ENCODE measurements at regions not wholly inside any gene's neighbourhood (a gene's known extent, or its start where the extent isn't known, plus 50 kb on each side); places are given as distances from the start of the nearest gene placed in this dataset.

DNA sequence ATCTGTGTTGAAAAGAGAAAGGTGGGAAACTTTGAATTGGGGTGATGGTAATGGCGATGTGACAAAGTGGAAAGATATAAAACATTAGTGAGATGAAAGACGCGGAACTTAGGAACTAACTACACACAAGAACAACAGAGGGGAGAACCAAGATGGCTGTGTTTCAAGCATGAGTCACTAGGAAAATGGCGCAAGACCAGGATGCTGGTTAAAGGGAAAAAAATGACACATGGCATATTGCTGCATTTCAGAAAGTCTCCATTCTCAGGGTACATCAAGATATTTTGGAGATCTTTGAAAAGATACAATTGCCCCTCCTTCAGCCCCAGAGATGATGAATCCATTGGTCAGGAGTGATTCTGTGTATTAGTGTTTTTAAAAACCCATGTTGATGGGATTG, 164.4 kb downstream of the FBXO8 start:
- Histone ChIP-seq H4K20me1 (ENCODE audit: insufficient read depth, low read length, poor library complexity, severe bottlenecking) (no peaks in the 10 kb centered on the region), H3K9me2 (replicated peaks; ENCODE audit: low read depth, low read length) (no peaks in the 10 kb centered on the region), H3K79me2 (ENCODE audit: insufficient read depth, low read length) (no peaks in the 10 kb centered on the region), H3K4me1 (ENCODE audit: insufficient read depth, low read length, poor library complexity, severe bottlenecking) (peaks cover 8% of the 10 kb centered on the region), H3K9me3 (ENCODE audit: insufficient read depth, low read depth, low read length) (no peaks in the 10 kb centered on the region), H3K9ac (ENCODE audit: low read depth, low read length, poor library complexity, severe bottlenecking) (no peak overlapping the region), H3K4me3 (ENCODE audit: low read length, poor library complexity, severe bottlenecking) (no peak overlapping the region), H3K27me3 (ENCODE audit: insufficient read depth, low read length, poor library complexity, severe bottlenecking) (peaks cover 2% of the 10 kb centered on the region), H3F3A (ENCODE audit: low read depth) (no peaks in the 10 kb centered on the region), H3K36me3 (ENCODE audit: insufficient read depth, low read length) (no peaks in the 10 kb centered on the region), H3K4me2 (ENCODE audit: low read depth, low read length, poor library complexity, severe bottlenecking) (no peak overlapping the region), H2AFZ (ENCODE audit: low read length) (no peak overlapping the region)
- no peak for TF ChIP-seq EZH2phosphoT487 (IDR thresholded peaks at IDR 0.05; ENCODE audit: borderline replicate concordance)
- TF ChIP-seq, protein P1, sequence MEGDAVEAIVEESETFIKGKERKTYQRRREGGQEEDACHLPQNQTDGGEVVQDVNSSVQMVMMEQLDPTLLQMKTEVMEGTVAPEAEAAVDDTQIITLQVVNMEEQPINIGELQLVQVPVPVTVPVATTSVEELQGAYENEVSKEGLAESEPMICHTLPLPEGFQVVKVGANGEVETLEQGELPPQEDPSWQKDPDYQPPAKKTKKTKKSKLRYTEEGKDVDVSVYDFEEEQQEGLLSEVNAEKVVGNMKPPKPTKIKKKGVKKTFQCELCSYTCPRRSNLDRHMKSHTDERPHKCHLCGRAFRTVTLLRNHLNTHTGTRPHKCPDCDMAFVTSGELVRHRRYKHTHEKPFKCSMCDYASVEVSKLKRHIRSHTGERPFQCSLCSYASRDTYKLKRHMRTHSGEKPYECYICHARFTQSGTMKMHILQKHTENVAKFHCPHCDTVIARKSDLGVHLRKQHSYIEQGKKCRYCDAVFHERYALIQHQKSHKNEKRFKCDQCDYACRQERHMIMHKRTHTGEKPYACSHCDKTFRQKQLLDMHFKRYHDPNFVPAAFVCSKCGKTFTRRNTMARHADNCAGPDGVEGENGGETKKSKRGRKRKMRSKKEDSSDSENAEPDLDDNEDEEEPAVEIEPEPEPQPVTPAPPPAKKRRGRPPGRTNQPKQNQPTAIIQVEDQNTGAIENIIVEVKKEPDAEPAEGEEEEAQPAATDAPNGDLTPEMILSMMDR (conservative IDR thresholded peaks at IDR 0.05; ENCODE audit: low read length), result no peak

DNA sequence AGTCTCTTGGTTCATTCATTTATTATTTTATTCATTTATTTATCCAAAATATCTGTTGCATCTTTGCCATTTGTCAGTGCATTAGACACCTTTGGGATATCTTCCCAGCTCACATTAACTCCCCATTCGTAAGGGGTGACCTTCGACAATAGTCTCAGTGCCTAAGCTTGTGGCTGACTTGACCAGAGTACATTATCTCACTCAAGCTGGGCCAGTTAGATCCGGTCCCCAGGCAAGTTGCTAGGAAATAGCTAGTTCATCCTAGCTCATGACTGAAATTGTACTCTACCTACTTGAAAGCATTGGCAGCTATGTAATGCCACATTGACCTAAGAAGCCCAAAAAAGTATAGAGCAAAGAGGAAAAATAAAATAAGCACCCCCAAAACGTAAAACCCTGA, 165.3 kb downstream of the FBXO8 start:
- H3K79me2 ChIP-seq (ENCODE audit: insufficient read depth, low read length), result no peaks in the 10 kb centered on the region
- H3K4me1 ChIP-seq (ENCODE audit: insufficient read depth, low read length, poor library complexity, severe bottlenecking), result peaks cover 8% of the 10 kb centered on the region
- no peaks in the 10 kb centered on the region for H3F3A ChIP-seq (ENCODE audit: low read depth)
- no peak overlapping the region for H2AFZ ChIP-seq (ENCODE audit: low read length)
- no peak overlapping the region for H3K9ac ChIP-seq (ENCODE audit: low read depth, low read length, poor library complexity, severe bottlenecking)
- no peaks in the 10 kb centered on the region for H3K27me3 ChIP-seq (ENCODE audit: insufficient read depth, low read length, poor library complexity, severe bottlenecking)
- no peak overlapping the region for H3K4me3 ChIP-seq (ENCODE audit: low read length, poor library complexity, severe bottlenecking)
- no peaks in the 10 kb centered on the region for H3K36me3 ChIP-seq (ENCODE audit: insufficient read depth, low read length)
- H4K20me1 ChIP-seq (ENCODE audit: insufficient read depth, low read length, poor library complexity, severe bottlenecking), result no peaks in the 10 kb centered on the region
- no peaks in the 10 kb centered on the region for H3K9me3 ChIP-seq (ENCODE audit: insufficient read depth, low read depth, low read length)
- no peak overlapping the region for H3K4me2 ChIP-seq (ENCODE audit: low read depth, low read length, poor library complexity, severe bottlenecking)
- TF ChIP-seq EZH2phosphoT487 (IDR thresholded peaks at IDR 0.05; ENCODE audit: borderline replicate concordance), result no peak
- TF ChIP-seq, protein P1 (conservative IDR thresholded peaks at IDR 0.05; ENCODE audit: low read length), result no peak
- H3K9me2 ChIP-seq (replicated peaks; ENCODE audit: low read depth, low read length), result no peaks in the 10 kb centered on the region

- no peak overlapping the region for H3K4me3 ChIP-seq (ENCODE audit: low read length, poor library complexity, severe bottlenecking)
- no peaks in the 10 kb centered on the region for H3K79me2 ChIP-seq (ENCODE audit: insufficient read depth, low read length)
- H3K9me3 ChIP-seq (ENCODE audit: insufficient read depth, low read depth, low read length), result no peaks in the 10 kb centered on the region
- no peaks in the 10 kb centered on the region for H3K9me2 ChIP-seq (replicated peaks; ENCODE audit: low read depth, low read length)
- peaks cover 8% of the 10 kb centered on the region for H3K4me1 ChIP-seq (ENCODE audit: insufficient read depth, low read length, poor library complexity, severe bottlenecking)
- no peaks in the 10 kb centered on the region for H4K20me1 ChIP-seq (ENCODE audit: insufficient read depth, low read length, poor library complexity, severe bottlenecking)
- no peaks in the 10 kb centered on the region for H3K27me3 ChIP-seq (ENCODE audit: insufficient read depth, low read length, poor library complexity, severe bottlenecking)
- H3K4me2 ChIP-seq (ENCODE audit: low read depth, low read length, poor library complexity, severe bottlenecking), result no peak overlapping the region
- TF ChIP-seq EZH2phosphoT487 (IDR thresholded peaks at IDR 0.05; ENCODE audit: borderline replicate concordance), result no peak
- no peak overlapping the region for H3K9ac ChIP-seq (ENCODE audit: low read depth, low read length, poor library complexity, severe bottlenecking)
- no peak overlapping the region for H2AFZ ChIP-seq (ENCODE audit: low read length)
- no peaks in the 10 kb centered on the region for H3F3A ChIP-seq (ENCODE audit: low read depth)
- H3K36me3 ChIP-seq (ENCODE audit: insufficient read depth, low read length), result no peaks in the 10 kb centered on the region
Observed at GRCh38 chr4:174117445-174117844, 166.0 kb downstream of the FBXO8 start.

GRCh38 chr4:174116021-174116420, 167.4 kb downstream of the FBXO8 start:
- Histone ChIP-seq H3K27me3 (ENCODE audit: insufficient read depth, low read length, poor library complexity, severe bottlenecking) (no peaks in the 10 kb centered on the region), H3K4me2 (ENCODE audit: low read depth, low read length, poor library complexity, severe bottlenecking) (no peak overlapping the region), H3K9me3 (ENCODE audit: insufficient read depth, low read depth, low read length) (no peaks in the 10 kb centered on the region), H3K4me1 (ENCODE audit: insufficient read depth, low read length, poor library complexity, severe bottlenecking) (peaks cover 8% of the 10 kb centered on the region), H3F3A (ENCODE audit: low read depth) (no peaks in the 10 kb centered on the region), H3K36me3 (ENCODE audit: insufficient read depth, low read length) (no peaks in the 10 kb centered on the region), H3K4me3 (ENCODE audit: low read length, poor library complexity, severe bottlenecking) (no peak overlapping the region), H3K9me2 (replicated peaks; ENCODE audit: low read depth, low read length) (no peaks in the 10 kb centered on the region), H3K9ac (ENCODE audit: low read depth, low read length, poor library complexity, severe bottlenecking) (no peak overlapping the region), H3K79me2 (ENCODE audit: insufficient read depth, low read length) (no peaks in the 10 kb centered on the region), H4K20me1 (ENCODE audit: insufficient read depth, low read length, poor library complexity, severe bottlenecking) (no peaks in the 10 kb centered on the region), H2AFZ (ENCODE audit: low read length) (no peak overlapping the region)
- TF ChIP-seq, protein P1 (conservative IDR thresholded peaks at IDR 0.05; ENCODE audit: low read length), result no peak
- TF ChIP-seq EZH2phosphoT487 (IDR thresholded peaks at IDR 0.05; ENCODE audit: borderline replicate concordance), result no peak

Data from Loucy (cell line).